Head of caudate nucleus (tissue), 42 donors: ENCODE measurements at regions not wholly inside any gene's neighbourhood (a gene's known extent, or its start where the extent isn't known, plus 50 kb on each side); places are given as distances from the start of the nearest gene placed in this dataset.

ENCODE experiments used
- DNase-seq, 42 donors: peaks; one replicate each; pipeline versions ENCODE4 v3.0.0 to v3.0.0-alpha.2; 2020 to 2021; ENCODE audit warnings: mixed read lengths in 7 of 42
- intact Hi-C: fragments of 100-400 bp; cut with DNase I; formaldehyde crosslinking; loops from one replicate; pipeline ENCODE4 v1.15.0; 2022

DNA sequence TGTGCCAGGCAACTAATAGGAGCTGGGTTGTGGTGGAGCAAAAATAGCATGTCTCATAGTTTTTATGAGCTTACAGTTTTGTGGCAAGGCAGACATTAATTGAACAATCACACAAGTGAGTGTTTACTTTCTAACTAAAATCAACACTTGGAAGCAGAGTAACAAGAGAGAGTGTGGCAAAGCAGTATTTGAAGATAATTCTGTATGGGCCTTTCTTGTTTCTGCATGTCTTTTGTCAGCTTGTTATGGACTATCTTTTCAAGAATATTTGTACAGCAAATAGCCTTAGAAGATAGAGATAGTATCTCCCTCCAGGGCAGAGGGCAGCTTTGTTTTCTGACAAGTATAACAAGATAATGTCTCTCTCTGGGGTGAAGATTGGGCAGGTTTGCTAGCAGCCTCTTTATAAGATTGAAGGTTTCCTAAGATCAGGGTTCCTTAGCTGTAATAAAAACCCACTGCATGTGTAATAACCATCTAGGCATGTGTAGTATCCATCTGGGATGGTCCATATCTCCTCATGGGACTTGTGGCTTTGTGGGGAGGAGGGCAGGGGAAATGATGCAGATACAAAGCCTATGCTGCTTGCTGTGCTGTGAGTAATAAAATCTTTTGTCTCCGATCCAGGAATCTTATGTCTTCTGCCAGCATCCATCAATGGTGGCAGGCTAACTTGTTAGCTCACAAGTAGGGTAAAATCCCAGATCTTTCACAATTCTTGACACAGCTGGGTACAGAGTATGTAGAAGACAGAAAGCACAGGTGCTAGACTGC is 479.9 kb downstream of the KDM4C start:
- intact Hi-C loops: no loop called here
- DNase-seq: no peak

- intact Hi-C loops: no loop called here
Observed at GRCh38 chr9:7236186-7236585, 478.4 kb downstream of the KDM4C start.

GRCh38 chr9:7234144-7234543 is 476.4 kb downstream of the KDM4C start:
- DNase-seq: no peak
- intact Hi-C loops: no loop called here

More at GRCh38 chr9:7236186-7236585, 478.4 kb downstream of the KDM4C start:
- DNase-seq: no peak

DNA sequence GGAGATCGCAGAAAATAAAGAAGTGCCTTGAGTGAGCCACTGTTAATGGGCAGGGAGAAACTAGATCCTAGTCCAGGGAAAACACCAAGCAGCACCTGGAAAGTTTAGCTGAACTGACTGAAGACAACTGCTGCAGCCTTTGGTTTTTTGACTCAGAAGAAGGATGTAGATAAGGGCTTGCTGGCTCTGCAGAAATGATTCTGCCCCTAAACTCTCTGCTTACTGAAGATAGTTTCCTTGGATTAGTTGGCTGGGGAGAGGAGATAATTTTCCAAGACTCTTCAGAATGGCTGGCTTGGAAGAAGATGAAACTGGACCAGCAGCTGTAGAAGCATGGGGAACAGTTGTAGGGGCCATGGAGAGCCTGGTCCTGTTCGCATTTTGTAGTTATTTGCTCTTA is 471.8 kb downstream of the KDM4C start:
- no peak for DNase-seq
- intact Hi-C loops: no loop called here

DNA sequence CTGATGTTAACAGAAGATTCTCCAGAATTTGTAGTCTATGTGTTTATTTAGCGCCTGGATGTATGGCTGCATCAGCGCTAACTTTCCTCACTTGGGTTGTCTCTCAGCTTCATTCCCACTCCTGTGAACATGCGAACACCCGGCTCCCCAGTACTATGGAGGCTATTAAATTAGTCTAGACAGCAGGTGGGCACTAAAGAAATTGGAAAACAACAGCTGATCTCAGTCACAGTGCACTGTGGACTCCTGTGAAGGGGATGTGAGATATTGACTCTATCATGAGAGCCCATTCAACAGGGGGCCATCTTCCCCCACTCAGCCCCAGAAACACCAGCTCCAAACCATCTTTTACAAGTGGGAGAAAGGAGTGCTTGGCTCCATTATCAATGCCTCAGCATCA is 471.0 kb downstream of the KDM4C start:
- intact Hi-C loops: no loop called here
- DNase-seq: no peak

DNA sequence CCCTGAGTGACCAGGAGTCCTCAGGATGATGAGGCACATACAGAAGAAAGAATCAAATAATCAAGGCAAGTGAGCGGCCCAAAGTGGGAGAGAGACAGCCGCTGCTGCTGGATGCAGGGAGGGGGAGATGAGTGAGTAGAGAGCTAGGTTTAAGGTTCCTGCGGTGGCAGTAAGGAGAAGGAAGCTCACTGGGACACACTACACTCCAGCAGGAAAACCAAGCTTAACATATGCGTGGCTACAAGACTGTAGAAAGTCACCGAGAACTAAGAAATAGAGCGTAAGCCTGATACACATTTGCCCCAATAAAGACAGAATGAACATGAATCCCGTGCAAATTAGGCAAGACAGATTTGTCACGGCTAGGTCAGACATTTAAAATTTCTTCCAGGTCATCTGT is 470.2 kb downstream of the KDM4C start:
- intact Hi-C loops: no loop called here
- no peak for DNase-seq

DNA sequence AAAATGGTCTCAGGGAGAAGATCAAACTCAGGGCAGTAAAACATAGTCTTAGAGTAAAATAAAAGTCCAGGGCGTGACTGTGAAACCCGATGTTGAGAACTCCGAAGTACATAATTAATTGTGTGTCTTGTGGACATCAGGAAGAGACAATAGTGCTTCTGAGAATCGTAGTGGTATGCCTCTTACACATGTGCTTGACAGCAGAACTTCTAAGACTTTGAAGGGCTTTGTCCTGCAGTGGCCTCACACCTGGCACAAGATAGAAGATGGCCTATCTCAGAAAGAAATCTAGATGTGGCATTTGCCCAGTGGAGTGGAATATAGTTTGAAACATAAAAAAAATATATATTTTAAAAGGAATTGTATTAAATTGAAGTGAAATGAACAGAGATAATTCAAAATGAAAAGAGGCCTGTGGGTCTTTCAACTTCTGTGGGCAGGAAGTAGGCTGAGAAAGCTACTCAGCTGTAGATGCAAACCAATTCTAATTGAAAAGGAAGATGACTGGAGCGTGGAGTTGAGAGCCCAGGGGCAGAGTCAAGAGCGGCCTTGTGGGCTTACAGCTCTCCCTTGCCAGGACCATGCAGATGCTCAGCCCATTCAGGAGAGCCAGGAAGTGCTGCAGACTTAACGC is 468.4 kb downstream of the KDM4C start:
- intact Hi-C loops: no loop called here
- no peak for DNase-seq
